SU-DHL-6 (cell line): ENCODE measurements at regions not wholly inside any gene's neighbourhood (a gene's known extent, or its start where the extent isn't known, plus 50 kb on each side); places are given as distances from the start of the nearest gene placed in this dataset.

Experiments used
- H2AFZ ChIP-seq: fragments of 200-600 bp; sonication (generic); 2 replicates; pipeline ENCODE4 v1.6.1; 2014; ENCODE audit warnings: low read depth, mild to moderate bottlenecking, moderate library complexity, mixed read lengths, antibody characterized with exemption, low read length; ENCODE audit not compliant: severe bottlenecking
- H3F3A ChIP-seq: fragments of 200-600 bp; shearing (Covaris generic); 2 replicates; pipeline ENCODE4 v1.6.0; 2016; ENCODE audit warnings: antibody characterized with exemption, mild to moderate bottlenecking; ENCODE audit not compliant: insufficient read depth
- H3K27ac ChIP-seq: fragments of 200-600 bp; sonication (generic); 2 replicates; pipeline ENCODE4 v1.5.1; 2016; ENCODE audit warnings: low read depth, mild to moderate bottlenecking, low read length, moderate library complexity, mixed read lengths
- H3K27me3 ChIP-seq: fragments of 200-600 bp; sonication (generic), shearing (Covaris generic); 2 replicates; pipeline ENCODE4 v1.6.0; 2014; ENCODE audit warnings: mild to moderate bottlenecking, low read length
- H3K36me3 ChIP-seq: fragments of 200-600 bp; sonication (generic); 2 replicates; pipeline ENCODE4 v1.6.1; 2014; ENCODE audit warnings: mild to moderate bottlenecking, low read length, mixed read lengths
- H3K4me2 ChIP-seq: fragments of 300-600, 200-600 bp; shearing (Covaris generic), sonication (generic); 2 replicates; pipeline ENCODE4 v1.6.0; 2014; ENCODE audit warnings: low read length, low read depth, mild to moderate bottlenecking; ENCODE audit not compliant: poor library complexity, severe bottlenecking
- H3K4me3 ChIP-seq: fragments of 200-600 bp; sonication (generic); 2 replicates; pipeline ENCODE4 v1.5.1; 2014; ENCODE audit warnings: antibody characterized with exemption, low read length, mild to moderate bottlenecking, mixed read lengths; ENCODE audit not compliant: insufficient read depth, poor library complexity, severe bottlenecking
- H3K79me2 ChIP-seq: fragments of 200-600 bp; sonication (generic); 2 replicates; pipeline ENCODE4 v1.6.1; 2014; ENCODE audit warnings: mild to moderate bottlenecking, low read length, moderate library complexity; ENCODE audit not compliant: insufficient read depth
- H3K9ac ChIP-seq: fragments of 200-600 bp; sonication (generic); 2 replicates; pipeline ENCODE4 v1.7.0; 2014; ENCODE audit warnings: mild to moderate bottlenecking, low read length
- H3K9me2 ChIP-seq: fragments of 200-600 bp; sonication (generic); replicated peaks from 2 replicates; pipeline ENCODE4 v1.6.1; 2014; ENCODE audit warnings: low read length; ENCODE audit not compliant: insufficient read depth
- H3K9me3 ChIP-seq: fragments of 200-600 bp; sonication (generic); 2 replicates; pipeline ENCODE4 v1.6.1; 2014; ENCODE audit warnings: low read length, mixed read lengths; ENCODE audit not compliant: insufficient read depth
- H4K20me1 ChIP-seq: fragments of 200-600 bp; sonication (generic); 2 replicates; pipeline ENCODE4 v1.6.1; 2014; ENCODE audit warnings: low read depth, mild to moderate bottlenecking, antibody characterized with exemption, low read length, moderate library complexity, mixed read lengths
- EZH2phosphoT487 ChIP-seq: fragments of 200-600 bp; sonication (generic), shearing (Covaris generic); conservative IDR thresholded peaks from 2 replicates; pipeline ENCODE4 v1.6.1; 2018; ENCODE audit warnings: mild to moderate bottlenecking, antibody characterized with exemption, low read length, moderate library complexity, mixed read lengths
- TF ChIP-seq, protein P1 (sequence below): fragments of 200-600 bp; sonication (generic); IDR thresholded peaks from one replicate; pipeline ENCODE4 v1.5.1; 2017; ENCODE audit warnings: antibody characterized with exemption, mild to moderate bottlenecking, low read length, moderate library complexity; ENCODE audit not compliant: insufficient read depth, poor library complexity, severe bottlenecking

DNA sequence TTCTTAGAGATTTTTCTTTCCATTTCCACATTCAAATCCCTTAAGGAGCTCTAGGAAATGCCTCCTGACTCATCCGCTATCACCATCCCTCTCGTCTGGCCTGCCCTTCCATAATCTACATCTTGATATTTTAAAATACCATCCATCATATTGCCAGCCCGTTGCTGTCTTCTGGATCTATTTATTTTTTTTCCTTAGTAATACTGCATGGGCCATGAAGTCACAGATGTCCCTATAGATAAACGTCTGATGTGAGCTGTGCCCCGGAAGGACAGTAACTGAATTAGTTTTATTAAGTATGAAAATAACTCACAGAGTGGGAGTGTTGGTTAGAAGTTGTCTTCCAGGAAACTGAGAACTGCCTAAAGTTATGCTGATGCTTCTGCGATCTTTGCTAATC lies 76.2 kb downstream of the KLF6 start:
- H3K27ac ChIP-seq = no peak overlapping the region
- no peak overlapping the region for H3K4me3 ChIP-seq
- no peak overlapping the region for H2AFZ ChIP-seq
- TF ChIP-seq, protein P1, sequence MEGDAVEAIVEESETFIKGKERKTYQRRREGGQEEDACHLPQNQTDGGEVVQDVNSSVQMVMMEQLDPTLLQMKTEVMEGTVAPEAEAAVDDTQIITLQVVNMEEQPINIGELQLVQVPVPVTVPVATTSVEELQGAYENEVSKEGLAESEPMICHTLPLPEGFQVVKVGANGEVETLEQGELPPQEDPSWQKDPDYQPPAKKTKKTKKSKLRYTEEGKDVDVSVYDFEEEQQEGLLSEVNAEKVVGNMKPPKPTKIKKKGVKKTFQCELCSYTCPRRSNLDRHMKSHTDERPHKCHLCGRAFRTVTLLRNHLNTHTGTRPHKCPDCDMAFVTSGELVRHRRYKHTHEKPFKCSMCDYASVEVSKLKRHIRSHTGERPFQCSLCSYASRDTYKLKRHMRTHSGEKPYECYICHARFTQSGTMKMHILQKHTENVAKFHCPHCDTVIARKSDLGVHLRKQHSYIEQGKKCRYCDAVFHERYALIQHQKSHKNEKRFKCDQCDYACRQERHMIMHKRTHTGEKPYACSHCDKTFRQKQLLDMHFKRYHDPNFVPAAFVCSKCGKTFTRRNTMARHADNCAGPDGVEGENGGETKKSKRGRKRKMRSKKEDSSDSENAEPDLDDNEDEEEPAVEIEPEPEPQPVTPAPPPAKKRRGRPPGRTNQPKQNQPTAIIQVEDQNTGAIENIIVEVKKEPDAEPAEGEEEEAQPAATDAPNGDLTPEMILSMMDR = no peak
- no peak for TF ChIP-seq EZH2phosphoT487
- no peaks in the 10 kb centered on the region for H4K20me1 ChIP-seq
- H3K9ac ChIP-seq = no peak overlapping the region
- peaks cover 4% of the 10 kb centered on the region; the same call in 1 of the 2 replicates for H3K9me2 ChIP-seq
- no peak overlapping the region for H3K4me2 ChIP-seq
- H3K79me2 ChIP-seq = no peaks in the 10 kb centered on the region
- H3K9me3 ChIP-seq = no peaks in the 10 kb centered on the region
- no peaks in the 10 kb centered on the region for H3K36me3 ChIP-seq
- H3F3A ChIP-seq = no peaks in the 10 kb centered on the region
- no peaks in the 10 kb centered on the region for H3K27me3 ChIP-seq

DNA sequence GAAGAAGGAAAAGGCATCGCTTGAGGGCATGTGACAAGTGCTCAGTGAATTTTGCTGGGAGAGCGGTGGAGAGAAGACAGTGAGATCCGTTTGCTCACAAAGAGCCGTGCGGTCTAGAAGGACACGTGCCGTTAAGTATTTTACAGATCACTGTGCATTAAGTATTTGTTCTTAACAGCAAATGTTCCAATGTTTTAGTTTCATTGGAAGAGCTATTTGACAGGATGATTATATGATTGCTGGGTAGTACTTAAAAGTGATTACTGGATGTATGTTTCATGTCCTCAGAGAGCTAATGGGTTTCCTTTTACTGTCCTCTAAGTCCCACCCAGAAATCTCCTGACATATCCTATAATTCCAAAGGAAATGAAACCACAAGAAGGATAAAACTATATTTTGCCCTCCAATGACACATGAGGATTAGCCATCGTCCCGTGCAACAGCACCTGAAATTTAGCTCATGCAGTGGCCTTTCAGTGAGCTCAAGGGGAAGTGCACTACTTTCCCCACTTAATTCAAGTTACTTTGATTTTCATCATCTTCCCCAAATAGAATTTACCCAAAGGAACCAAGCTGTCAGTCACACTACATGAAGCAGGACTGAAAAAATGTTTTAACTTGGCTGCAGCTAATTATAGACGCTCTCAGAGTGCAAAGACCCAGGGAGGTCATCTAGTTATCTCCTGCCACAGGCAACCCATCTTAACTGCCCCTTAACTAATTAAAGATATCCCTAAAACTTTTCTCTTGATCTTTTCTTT lies 80.3 kb downstream of the KLF6 start:
- H3K9me2 ChIP-seq = no peaks in the 10 kb centered on the region
- no peaks in the 10 kb centered on the region for H3F3A ChIP-seq
- no peaks in the 10 kb centered on the region for H3K27me3 ChIP-seq
- TF ChIP-seq, protein P1 = no peak
- TF ChIP-seq EZH2phosphoT487 = no peak
- H4K20me1 ChIP-seq = no peaks in the 10 kb centered on the region
- no peak overlapping the region for H3K4me2 ChIP-seq
- no peak overlapping the region for H3K27ac ChIP-seq
- no peak overlapping the region for H3K4me3 ChIP-seq
- no peaks in the 10 kb centered on the region for H3K79me2 ChIP-seq
- no peaks in the 10 kb centered on the region for H3K36me3 ChIP-seq
- no peaks in the 10 kb centered on the region for H3K9me3 ChIP-seq
- H2AFZ ChIP-seq = no peak overlapping the region
- no peak overlapping the region for H3K9ac ChIP-seq

- no peaks in the 10 kb centered on the region for H3K27me3 ChIP-seq
- H3K9me3 ChIP-seq = no peaks in the 10 kb centered on the region
- H3F3A ChIP-seq = no peaks in the 10 kb centered on the region
- H2AFZ ChIP-seq = no peak overlapping the region
- no peaks in the 10 kb centered on the region for H3K79me2 ChIP-seq
- H4K20me1 ChIP-seq = no peaks in the 10 kb centered on the region
- TF ChIP-seq, protein P1 = no peak
- TF ChIP-seq EZH2phosphoT487 = no peak
- no peak overlapping the region for H3K4me2 ChIP-seq
- H3K4me3 ChIP-seq = no peak overlapping the region
- H3K36me3 ChIP-seq = no peaks in the 10 kb centered on the region
- H3K9me2 ChIP-seq = no peaks in the 10 kb centered on the region
- H3K9ac ChIP-seq = no peak overlapping the region
- H3K27ac ChIP-seq = no peak overlapping the region
Measured at GRCh38 chr10:3702569-3702968, 82.4 kb downstream of the KLF6 start.
